ENCODE measurements at regions not wholly inside any gene's neighbourhood (a gene's known extent, or its start where the extent isn't known, plus 50 kb on each side); places are given as distances from the start of the nearest gene placed in this dataset.

- H3K9ac ChIP-seq (ENCODE audit: low read depth in 1 of 2, low read length in 2 of 2): no peak overlapping the region
- DNase-seq (ENCODE audit: low spot score): no peak
- H3K36me3 ChIP-seq (ENCODE audit: control insufficient read depth in 4 of 4, insufficient read depth in 3 of 4, low read depth in 1 of 4, low read length in 3 of 4): no peaks in the 10 kb centered on the region
- no peaks in the 10 kb centered on the region for H3K4me1 ChIP-seq (ENCODE audit: control insufficient read depth in 4 of 4, insufficient read depth in 4 of 4, low read length in 3 of 4)
- TF ChIP-seq EGR1 (IDR thresholded peaks at IDR 0.05; ENCODE audit: low read depth in 2 of 2) (no peak), NR2F2 (IDR thresholded peaks at IDR 0.05) (no peak), TAF1 (conservative IDR thresholded peaks at IDR 0.05) (no peak), FOXA1 (IDR thresholded peaks at IDR 0.05) (no peak)
- no peak overlapping the region for H3K4me3 ChIP-seq (ENCODE audit: low read depth in 1 of 3, low read length in 3 of 3)
- WGBS: 88% methylated on average over 3 of the region's 3 CpGs
- H3K27ac ChIP-seq (ENCODE audit: low read depth in 1 of 2, low read length in 2 of 2): no peak overlapping the region
- no peaks in the 10 kb centered on the region for H3K27me3 ChIP-seq (ENCODE audit: control insufficient read depth in 4 of 4, insufficient read depth in 4 of 4, low read length in 3 of 4)
- H3K9me3 ChIP-seq (ENCODE audit: control insufficient read depth in 4 of 4, low read length in 3 of 4): no peaks in the 10 kb centered on the region
Observed at GRCh38 chr3:110391042-110391441, 680.6 kb upstream of the NECTIN3 start.

- no peak overlapping the region for H3K9ac ChIP-seq (ENCODE audit: low read depth in 1 of 2, low read length in 2 of 2)
- peaks cover 0 to 2% (median under 1%) of the 10 kb centered on the region in 4 donors for H3K4me1 ChIP-seq (ENCODE audit: control insufficient read depth in 4 of 4, insufficient read depth in 4 of 4, low read length in 3 of 4)
- DNase-seq (ENCODE audit: low spot score): no peak
- TF ChIP-seq NR2F2 (IDR thresholded peaks at IDR 0.05) (no peak), SP1 (IDR thresholded peaks at IDR 0.05) (no peak), ZBTB33 (IDR thresholded peaks at IDR 0.05) (no peak), RAD21 (IDR thresholded peaks at IDR 0.05) (no peak), HNF4A (conservative IDR thresholded peaks at IDR 0.05) (no peak), FOXA2 (IDR thresholded peaks at IDR 0.05) (no peak), YY1 (IDR thresholded peaks at IDR 0.05) (no peak), REST (IDR thresholded peaks at IDR 0.05) (no peak), MAX (IDR thresholded peaks at IDR 0.05) (no peak), ATF3 (IDR thresholded peaks at IDR 0.05) (no peak), FOXA1 (IDR thresholded peaks at IDR 0.05) (no peak), GABPA (IDR thresholded peaks at IDR 0.05 in 1 of 2, conservative IDR thresholded peaks at IDR 0.05 in 1 of 2) (no peak)
- WGBS: 89% methylated on average over 7 of the region's 7 CpGs
- H3K9me3 ChIP-seq (ENCODE audit: control insufficient read depth in 4 of 4, low read length in 3 of 4): no peaks in the 10 kb centered on the region
- H3K36me3 ChIP-seq (ENCODE audit: control insufficient read depth in 4 of 4, insufficient read depth in 3 of 4, low read depth in 1 of 4, low read length in 3 of 4): no peaks in the 10 kb centered on the region
- no peak overlapping the region for H3K27ac ChIP-seq (ENCODE audit: low read depth in 1 of 2, low read length in 2 of 2)
- H3K4me3 ChIP-seq (ENCODE audit: low read depth in 1 of 3, low read length in 3 of 3): no peak overlapping the region
- H3K27me3 ChIP-seq (ENCODE audit: control insufficient read depth in 4 of 4, insufficient read depth in 4 of 4, low read length in 3 of 4): no peaks in the 10 kb centered on the region
Observed at GRCh38 chr3:110391640-110392395, 679.8 kb upstream of the NECTIN3 start.
